ENCODE measurements at regions not wholly inside any gene's neighbourhood (a gene's known extent, or its start where the extent isn't known, plus 50 kb on each side); places are given as distances from the start of the nearest gene placed in this dataset.

- no peak for DNase-seq
- intact Hi-C loops (cut with DNase I), result no loop called here
Measured at GRCh38 chr2:181317511-181317910, 139.7 kb upstream of the ITGA4 start.

DNA sequence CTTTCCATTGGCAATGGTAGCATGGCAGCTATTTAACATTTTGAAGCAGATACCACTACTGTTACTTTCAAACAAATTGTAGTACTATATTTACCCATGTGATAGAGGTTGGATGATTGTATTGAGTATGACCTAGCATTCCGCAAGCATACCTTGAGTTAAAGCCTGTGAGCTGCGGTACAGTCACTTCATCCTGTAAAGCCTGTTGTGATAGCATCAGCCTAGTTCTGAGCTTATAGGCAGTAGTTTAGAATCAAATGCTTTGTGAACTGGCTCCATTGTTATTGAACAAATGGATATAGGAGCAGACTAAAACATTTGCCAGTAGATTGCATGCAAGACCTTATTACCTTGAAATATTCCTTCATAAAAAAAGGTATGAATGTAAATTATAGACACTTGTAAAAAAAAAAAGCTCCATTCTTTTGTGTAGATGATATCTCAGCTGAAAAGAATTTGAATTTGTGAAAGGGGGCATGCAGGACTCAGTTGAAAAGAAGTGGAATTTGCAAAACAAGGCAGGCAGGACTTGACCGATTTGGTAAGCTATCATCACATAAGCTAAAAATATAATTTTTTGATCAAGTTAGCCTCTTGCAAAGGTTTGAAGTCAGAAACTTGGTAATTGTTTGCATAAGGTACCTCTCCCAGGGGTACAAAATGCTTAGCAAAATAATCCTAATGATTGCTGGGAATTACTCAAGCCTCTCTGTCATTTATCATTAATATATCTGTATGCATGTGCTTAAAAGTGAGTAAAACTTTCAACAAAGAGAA, 138.5 kb upstream of the ITGA4 start:
- no peak for DNase-seq
- intact Hi-C loops (cut with DNase I), result no loop called here

DNA sequence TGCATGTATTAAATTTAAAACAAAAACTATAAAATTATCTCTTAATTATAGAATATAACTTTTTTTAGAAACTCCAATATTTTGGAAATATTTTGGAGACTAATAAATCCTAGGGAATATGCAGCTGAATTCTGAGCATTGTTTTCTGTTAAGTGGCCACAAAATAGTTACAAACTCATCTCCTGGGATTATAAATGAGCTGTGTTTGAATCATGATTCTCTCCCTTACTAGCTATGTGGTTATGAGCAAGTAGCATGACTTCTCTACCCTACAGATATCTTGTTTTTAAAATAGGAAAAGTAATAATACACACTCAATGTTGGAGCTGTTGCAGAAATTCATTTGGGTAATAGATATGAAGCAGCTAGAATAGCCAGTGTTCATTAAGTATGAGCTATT, 137.9 kb upstream of the ITGA4 start:
- no peak for DNase-seq
- intact Hi-C loops (cut with DNase I), result no loop called here

GRCh38 chr2:181320638-181321037, 136.5 kb upstream of the ITGA4 start:
- intact Hi-C loops (cut with DNase I), result no loop called here
- no peak for DNase-seq

GRCh38 chr2:181324912-181325311, 132.3 kb upstream of the ITGA4 start:
- no peak for DNase-seq
- intact Hi-C loops (cut with DNase I), result no loop called here

GRCh38 chr2:181326661-181327060, 130.5 kb upstream of the ITGA4 start:
- intact Hi-C loops (cut with DNase I), result no loop called here
- DNase-seq, result no peak

DNA sequence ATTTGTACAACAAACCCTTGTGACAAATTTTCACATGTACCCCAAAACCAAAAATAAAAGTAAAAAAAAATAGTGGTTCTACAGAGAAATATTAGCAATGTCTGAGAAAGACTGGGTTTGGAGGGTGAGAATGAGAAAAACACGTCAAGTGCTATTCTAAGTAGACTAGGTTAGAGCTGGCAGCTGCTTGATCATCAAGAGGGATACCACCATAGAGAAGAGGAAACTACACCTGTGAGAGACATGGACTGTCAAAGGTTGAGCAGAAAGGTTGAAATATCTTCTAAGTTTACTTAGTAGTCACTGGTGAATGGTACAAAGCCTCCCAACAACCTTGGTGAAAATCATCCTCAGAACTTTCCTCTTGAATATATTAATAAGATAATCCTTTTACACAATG, 126.9 kb upstream of the ITGA4 start:
- intact Hi-C loops (cut with DNase I), result no loop called here
- no peak for DNase-seq

GRCh38 chr2:181332044-181332605, 125.1 kb upstream of the ITGA4 start:
- DNase-seq, result no peak
- intact Hi-C loops (cut with DNase I), result no loop called here

DNA sequence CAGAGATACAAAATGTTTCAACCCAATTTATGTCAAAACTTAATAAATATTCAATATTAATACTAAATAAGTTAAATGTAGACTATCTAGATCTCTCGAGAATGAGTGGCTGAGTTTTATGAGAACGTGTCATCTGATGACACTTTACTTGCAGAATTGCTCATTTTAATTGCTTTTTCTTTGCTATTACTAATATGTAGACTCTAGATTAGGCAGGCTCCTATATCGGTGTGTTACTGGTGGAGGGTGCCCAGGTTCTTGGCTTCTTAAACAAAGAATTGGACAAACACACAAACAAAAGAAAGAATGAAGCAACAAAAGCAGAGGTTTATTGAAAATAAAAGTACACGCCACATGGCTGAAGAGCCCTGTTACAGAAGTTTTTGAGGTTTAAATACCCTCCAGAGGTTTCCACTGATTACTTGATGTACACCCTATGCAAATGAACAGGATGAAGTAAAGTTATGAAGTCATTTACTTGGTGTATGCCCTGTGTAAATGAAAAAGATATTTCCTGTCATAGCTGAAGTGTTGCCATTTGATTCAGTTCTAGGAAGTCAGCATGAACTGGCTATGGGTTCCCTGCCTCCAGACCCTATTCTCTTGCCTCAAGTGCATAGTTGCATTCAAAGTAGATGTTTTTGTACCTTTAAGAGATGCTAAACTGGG, 122.9 kb upstream of the ITGA4 start:
- intact Hi-C loops (cut with DNase I), result no loop called here
- no peak for DNase-seq

GRCh38 chr2:181340891-181341290, 116.3 kb upstream of the ITGA4 start:
- intact Hi-C loops (cut with DNase I), result no loop called here
- DNase-seq, result no peak

- intact Hi-C loops (cut with DNase I), result no loop called here
- DNase-seq, result no peak
Measured at GRCh38 chr2:181341855-181342600, 115.2 kb upstream of the ITGA4 start.

DNA sequence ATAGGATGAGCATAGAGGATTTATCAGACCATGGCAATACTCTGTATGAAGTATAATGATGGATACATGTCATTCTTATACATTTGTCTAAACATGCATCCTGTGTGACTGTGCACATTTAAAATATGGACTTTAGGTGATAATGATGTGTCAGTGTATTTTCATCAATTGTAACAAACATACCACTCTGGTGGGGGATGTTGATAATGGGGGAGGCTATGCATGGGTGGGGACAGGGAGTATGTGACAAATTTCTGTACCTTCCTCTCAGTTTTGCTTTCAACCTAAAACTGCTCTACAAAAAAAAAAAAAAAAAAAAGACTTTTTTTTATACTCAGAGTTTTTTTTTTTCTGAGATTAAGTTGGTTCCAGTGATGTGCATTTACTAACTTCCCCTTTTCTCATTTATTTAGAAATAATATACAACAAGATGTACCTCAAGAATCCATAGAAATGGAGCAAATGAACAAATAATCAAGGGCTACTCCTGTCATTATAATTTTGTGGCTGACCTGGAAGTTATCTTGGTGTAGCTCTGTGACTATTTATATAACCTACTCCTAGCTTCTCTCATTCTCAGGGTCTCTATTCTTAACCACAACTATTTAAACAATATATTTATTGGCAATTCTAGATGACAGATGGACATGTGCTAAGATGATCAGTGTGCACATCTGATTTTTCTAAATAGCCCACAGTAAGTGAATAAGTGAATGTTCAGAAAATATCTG, 108.9 kb upstream of the ITGA4 start:
- intact Hi-C loops (cut with DNase I), result no loop called here
- no peak for DNase-seq

DNA sequence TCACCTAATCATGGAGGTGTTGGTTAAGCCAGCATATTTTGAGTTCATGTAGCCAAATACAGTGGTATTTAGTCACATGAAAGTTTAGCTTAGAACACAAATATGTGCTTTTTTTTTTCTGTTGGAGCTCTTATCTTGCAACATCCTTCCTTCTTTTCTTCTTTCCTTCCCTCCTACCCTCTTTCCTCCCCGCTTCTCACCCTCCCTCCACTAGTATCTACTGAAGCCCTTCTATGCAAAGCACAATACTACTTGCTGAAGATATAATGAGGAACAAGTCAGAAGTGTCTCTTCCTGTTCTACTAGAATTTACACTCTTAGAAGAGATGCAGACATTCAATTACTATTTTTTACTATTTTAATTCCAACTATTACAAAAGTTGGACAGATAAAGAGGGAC, 105.0 kb upstream of the ITGA4 start:
- intact Hi-C loops (cut with DNase I), result no loop called here
- no peak for DNase-seq

DNA sequence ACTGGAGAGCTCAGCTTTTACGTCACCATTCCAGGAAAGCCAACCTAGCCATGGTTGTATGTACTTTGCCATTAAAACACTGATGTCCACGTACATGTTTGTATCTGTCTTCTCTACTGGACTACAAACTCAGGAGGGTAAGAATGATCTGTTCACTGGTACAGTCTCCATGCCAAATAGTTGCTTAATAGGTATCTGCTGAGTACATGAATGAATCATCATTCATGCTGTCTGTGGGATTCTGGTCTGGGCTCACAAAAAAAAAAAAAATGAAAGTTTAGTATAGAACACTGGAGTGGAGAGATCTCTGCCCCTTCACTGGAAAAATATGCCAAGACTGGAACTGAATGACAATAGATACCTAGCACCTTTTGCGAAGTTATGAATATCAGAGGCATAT, 102.6 kb upstream of the ITGA4 start:
- DNase-seq, result no peak
- intact Hi-C loops (cut with DNase I), result no loop called here

- intact Hi-C loops (cut with DNase I), result no loop called here
Measured at GRCh38 chr2:181356526-181357130, 100.6 kb upstream of the ITGA4 start.

DNA sequence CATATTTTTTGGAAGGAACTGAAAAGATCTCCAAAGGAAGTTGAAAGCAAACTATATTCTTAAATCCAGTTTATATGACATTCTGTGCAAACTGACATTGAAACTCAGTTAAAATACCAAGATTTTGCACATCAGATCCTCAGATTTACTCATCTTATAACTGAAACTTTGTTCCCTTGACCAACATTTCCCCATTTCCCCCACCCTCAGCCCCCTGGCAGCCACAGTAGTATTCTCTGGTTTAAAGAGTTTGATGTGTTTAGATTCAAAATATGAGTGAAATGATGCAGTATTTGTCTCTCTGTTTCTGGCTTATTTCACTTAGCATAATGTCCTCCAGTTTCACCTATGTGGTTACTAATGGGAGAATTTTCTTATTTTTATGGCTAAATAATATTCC, 99.2 kb upstream of the ITGA4 start:
- intact Hi-C loops (cut with DNase I), result no loop called here
- no peak for DNase-seq

More at GRCh38 chr2:181356526-181357130, 100.6 kb upstream of the ITGA4 start:
- DNase-seq, result no peak

DNA sequence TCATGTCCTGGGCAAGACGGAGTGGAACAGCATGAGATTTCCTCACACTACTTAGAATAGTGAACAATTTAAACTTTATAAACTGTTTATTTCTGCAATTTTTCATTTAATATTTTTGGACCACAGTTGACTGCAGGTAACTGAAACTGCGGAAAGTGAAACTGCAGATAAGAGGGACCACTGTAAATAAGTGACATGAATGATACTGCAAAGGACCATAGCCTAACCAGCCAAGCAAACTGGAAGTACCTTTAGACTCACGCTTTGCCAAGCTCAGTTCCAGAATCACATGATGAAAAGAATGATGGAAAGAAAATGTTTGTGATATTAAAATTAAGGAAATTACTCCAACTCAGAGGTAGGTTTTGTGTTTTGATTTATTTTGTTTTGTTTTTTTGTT, 94.6 kb upstream of the ITGA4 start:
- intact Hi-C loops (cut with DNase I), result no loop called here
- DNase-seq, result no peak

DNA sequence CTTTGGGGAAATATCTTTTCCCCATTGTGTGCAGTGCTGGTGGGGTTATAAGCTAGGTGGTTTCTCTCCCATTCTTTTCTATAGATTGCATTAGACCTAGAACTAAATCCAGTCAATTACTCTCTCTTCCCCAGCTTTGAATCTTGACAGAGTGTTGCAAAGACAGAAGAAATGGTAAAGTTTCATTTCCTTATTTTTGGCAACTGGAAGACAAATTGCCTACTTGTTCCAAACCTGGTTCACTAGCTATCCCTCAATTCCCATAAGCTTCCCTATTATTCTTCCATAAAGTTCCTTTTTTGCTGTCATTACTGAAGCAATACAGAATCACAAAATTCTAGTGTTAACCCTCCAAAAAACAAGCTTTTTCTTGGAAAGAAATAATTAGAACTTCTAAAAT, 94.0 kb upstream of the ITGA4 start:
- no peak for DNase-seq
- intact Hi-C loops (cut with DNase I), result no loop called here
